ENCODE measurements at regions not wholly inside any gene's neighbourhood (a gene's known extent, or its start where the extent isn't known, plus 50 kb on each side); places are given as distances from the start of the nearest gene placed in this dataset.

DNA sequence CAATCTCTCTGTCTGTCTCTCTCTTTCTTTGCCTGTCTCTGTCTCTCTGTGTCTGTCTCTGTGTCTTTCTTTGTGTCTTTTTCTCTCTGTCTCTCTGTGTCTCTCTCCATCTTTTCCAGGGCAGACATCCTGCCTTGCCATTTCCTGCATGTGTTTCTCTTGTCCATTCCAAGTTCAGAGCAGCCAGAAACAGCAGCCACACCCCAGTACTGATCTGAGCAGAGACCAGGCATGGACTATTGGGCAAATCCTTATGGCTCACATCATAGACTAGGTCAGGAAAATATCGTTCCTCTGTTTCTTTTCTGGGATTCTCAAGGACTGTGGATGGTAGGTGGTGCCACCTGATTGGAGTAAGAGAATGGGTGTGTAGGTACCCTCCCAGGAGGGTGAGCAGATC lies 95.8 kb downstream of the RAMP3 start:
- TF ChIP-seq, protein P1, sequence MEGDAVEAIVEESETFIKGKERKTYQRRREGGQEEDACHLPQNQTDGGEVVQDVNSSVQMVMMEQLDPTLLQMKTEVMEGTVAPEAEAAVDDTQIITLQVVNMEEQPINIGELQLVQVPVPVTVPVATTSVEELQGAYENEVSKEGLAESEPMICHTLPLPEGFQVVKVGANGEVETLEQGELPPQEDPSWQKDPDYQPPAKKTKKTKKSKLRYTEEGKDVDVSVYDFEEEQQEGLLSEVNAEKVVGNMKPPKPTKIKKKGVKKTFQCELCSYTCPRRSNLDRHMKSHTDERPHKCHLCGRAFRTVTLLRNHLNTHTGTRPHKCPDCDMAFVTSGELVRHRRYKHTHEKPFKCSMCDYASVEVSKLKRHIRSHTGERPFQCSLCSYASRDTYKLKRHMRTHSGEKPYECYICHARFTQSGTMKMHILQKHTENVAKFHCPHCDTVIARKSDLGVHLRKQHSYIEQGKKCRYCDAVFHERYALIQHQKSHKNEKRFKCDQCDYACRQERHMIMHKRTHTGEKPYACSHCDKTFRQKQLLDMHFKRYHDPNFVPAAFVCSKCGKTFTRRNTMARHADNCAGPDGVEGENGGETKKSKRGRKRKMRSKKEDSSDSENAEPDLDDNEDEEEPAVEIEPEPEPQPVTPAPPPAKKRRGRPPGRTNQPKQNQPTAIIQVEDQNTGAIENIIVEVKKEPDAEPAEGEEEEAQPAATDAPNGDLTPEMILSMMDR (IDR thresholded peaks at IDR 0.05 in 2 of 3, conservative IDR thresholded peaks at IDR 0.05 in 1 of 3; ENCODE audit: borderline replicate concordance in 1 of 3, insufficient read depth in 1 of 3, low read depth in 2 of 3, low read length in 2 of 3): no peak
- TF ChIP-seq FOSL1 (IDR thresholded peaks at IDR 0.05; ENCODE audit: low read depth): no peak

All from HCT116 (cell line).